NCI-H1930 (cell line): ENCODE measurements at regions not wholly inside any gene's neighbourhood (a gene's known extent, or its start where the extent isn't known, plus 50 kb on each side); places are given as distances from the start of the nearest gene placed in this dataset.

Experiments
- DNase-seq, 2 experiments: peaks; one replicate each; lab custom pipeline; 2025; lab: John Stamatoyannopoulos, UW

DNA sequence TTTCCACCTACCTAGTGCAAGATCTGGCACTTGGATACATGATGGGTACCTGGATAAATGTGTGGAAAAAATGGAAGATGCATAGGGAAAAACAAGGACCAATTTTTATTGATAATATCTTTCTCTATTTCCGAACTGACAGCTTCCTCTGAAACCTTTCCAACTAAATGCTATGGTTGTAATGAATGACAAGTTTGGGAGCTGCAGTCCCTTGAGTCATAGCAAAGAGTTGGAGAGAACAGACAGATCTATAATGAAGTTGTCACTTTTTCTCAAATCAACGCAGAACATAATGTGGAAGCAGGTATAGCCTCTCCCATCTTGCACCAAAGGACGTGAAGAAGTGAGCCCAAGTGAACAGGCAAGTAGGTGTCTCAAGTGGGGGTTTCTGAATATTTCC, 296.5 kb upstream of the KAZN start:
- no peak for DNase-seq

DNA sequence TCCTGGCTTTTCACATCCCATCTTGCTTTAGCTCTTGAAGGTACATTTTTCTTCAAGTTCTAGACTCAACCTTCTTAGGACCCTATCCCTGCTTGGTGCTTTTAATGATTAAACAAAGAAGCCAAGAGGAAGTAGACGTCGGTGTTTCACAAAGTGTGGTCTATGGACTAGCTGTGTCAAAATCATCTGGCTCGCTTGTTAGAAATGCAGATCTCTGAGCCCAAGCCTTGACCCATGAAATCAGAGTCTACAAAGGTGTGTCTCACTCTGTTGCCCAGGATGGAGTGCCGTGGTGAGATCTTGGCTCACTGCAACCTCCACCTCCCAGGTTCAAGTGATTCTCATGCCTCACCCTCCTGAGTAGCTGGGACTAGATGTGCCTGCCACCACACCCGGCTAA, 295.5 kb upstream of the KAZN start:
- no peak for DNase-seq

DNA sequence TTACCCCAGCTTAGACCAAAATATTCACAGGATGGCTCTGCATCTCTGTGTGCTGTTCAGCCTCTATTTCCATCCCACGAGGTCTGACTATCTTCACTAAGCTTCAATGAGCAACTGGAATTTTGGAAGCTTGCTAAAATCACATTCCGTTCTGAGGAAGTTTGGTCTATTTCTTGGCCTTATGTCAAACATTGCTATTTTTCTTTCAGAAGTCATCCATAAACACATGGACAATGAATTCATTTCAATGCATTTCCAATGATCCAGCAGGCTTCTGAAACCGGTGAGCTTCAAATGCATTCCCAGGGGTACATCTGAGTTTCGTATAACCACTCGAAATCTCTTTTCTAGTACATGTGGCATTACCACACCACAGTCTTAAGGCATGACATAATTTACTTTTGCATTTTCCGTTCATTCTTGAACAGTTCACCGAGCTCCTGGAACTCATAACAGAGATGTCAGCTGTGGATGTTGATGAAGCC, 294.1 kb upstream of the KAZN start:
- DNase-seq: no peak

DNA sequence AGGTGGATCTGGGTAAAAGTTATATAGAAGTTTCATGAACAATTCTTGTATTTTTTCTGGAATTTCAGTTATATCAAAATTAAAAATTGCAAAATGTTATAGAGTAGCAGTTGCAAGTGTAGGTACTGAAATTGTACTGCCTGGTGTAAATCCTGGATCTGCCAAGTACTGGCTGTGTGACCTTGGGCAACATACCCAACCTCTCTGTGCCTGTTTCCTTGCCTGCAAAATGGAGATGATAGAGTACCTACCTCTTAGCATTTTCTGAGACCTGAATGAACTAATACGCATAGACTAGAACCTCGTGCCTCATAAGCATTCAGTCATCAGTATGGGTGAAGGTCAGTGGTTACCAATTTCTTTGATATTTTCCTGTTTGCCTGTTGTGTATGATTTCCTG, 290.0 kb upstream of the KAZN start:
- DNase-seq: no peak

DNA sequence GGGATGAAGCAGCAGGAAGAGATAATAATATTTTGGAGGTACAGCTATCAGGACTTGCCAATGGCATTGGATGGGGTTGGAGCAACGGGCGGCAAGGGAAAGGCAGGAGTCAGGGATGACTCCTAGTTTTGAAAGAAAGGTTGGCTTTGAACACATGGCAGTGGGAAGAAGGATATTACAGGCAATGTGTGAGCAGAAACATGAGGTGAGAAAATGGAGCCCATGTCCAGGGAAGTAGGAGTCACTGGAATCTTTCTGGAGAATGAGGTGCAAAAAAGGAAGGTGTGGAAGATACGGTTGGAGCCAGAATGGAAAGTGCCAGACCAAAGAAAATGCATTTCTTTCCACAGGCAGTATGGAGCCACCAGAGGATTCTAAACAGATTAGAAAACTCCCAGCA, 288.5 kb upstream of the KAZN start:
- no peak for DNase-seq

DNA sequence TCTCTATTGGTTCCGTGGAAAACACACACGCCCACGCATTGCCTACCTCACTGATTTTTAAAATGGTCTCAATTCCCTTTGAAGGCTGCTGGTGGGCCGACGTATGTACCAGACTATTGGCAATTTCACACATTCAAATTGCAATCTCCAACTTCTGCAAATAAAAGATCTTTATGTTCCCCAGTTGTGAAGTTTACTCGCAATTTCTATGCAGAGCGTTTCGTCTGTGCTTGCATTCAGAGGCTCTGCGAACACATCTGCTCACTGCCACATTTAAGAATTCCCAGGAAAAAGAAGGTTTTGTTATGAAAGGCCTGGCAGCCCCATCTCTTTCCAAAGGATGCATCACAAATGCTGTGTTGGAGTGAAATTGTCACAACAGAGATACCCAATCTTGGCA, 288.0 kb upstream of the KAZN start:
- no peak for DNase-seq

DNA sequence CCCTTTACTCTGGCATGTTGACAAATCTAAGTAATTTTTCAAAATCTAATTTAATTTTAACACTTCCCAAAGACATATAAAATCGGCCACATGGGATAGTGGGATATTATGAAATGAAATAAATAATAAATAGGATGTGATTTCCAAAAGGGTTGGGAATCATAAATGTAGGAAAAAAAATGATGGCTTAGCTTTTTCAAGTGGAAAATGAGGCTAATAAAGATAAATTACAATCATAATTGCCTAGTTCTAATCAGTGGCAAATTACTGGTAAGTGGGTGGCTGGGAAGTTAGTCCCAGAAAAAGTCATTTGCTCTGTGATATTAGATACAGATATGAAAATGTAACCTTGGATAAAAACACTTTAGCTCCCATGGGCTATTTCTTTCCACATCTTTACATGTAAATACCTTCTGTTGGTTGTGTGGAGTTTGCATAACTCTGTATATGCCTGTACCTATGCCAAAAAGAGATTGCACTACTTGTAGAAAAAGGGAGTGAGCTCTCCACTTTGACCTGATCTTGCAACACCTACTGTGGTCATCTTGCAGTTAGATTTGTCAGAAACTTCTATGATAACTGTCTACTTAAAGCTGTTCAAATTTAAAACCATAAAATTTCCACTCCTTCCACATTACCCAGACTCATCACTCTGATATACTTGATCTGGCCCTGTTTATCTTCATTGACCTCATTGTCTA, 284.6 kb upstream of the KAZN start:
- no peak for DNase-seq

DNA sequence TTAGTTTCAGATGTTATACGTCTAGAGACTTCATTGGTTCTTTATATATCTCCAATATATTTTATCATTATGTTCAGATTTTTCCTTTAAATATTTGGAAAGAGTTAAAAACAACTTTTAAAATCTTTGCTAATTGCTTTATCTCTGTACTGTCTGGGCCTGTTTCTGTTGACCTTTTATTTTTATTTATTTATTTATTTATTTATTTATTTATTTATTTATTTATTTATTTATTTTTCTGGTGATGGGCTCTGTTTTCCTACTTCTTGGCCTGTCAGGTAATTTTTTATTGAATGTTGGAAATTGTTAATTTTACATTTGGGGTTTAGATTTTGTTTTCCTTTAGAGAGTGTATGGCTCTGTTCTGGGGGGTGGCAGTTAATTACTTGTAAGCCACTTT, 279.7 kb upstream of the KAZN start:
- no peak for DNase-seq

DNA sequence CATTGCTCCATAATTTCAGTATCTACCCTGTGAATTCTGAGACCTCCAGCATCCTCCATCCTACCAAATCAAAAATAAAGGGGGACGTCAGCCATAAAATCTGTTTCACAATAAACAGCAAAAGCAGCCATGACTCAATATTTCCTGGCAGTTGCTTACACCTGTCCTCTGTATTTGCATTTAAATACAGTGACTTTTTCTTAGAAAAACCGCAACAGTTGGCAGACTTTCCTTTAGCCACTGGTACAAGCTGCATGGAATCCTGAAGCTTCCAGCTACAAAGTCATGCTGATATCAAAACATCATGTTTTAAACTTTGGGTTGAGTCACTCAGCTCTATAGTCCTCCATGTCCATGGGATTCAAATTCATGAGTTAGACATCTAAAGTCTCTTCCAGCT, 278.0 kb upstream of the KAZN start:
- peak in 1 of 2 experiments; percentile 28 for DNase-seq

DNA sequence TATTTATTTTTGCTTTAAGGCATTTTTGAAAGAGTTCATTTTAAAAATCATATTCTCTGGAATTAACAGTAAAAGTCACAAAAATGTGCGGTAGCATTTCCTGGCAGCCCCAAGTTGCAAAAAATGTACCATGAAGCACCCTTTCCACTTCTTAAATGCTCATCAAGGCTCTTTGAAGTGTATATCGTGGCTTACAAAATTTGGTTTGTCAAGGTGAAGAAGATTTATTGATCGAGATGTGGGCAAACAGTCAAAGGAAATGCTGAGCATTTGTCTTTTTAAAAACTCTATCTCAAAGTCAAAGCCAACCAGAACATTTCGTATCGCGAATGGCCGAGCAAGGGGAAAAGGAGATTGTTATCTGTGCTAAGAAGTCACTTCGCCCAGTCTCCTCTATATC, 277.5 kb upstream of the KAZN start:
- peak; percentile 60 to 67 for DNase-seq

DNA sequence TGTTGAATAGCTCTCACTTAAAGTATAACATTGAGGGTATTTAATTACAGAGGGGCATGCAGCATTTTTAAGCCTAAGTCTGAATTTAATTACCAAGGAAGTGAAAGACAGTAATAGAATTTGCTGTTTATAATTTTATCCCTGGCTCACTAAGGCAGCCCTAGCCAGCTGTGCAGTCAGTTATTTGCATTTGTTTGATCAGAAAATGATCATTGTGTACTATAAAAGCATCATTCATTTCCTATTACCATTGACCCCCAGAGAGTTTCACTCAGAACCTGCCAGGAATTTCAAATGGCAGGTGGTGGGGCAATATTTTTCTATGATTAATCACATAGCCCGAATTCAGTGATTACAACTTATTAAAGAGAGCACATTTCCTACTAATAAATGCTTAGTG, 277.1 kb upstream of the KAZN start:
- DNase-seq: peak; percentile 63 to 81

DNA sequence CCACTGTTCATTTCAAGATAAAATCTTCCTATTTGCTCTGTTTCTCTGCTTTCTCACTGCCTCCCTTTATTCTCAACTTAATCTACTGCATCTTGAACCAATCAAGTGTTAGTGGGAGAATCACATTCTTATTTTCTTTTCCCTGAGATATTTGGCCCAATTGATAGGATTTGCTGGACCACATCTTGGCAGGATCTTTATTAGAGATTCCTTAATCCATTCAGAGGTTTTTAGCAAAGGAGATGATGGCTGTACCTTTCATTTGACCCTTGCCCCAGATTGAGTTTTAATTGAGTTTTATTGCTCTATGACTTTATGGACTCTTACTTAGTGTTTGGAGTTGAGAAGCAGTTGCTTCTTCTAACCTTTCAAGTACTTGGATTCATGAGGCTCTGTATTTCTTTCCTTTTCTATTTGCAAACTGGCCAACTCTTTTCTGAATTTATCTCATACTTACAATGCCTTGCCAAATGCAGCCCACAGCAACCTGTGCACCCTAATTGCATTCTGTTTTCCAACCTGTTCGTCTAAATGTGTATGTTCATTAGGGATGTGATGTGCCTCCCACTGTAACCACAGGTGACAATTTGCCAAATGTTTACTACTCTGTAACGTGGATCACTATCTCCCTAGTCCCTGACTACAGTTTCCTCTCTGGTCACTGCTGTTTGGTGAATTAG, 274.8 kb upstream of the KAZN start:
- no peak for DNase-seq

DNA sequence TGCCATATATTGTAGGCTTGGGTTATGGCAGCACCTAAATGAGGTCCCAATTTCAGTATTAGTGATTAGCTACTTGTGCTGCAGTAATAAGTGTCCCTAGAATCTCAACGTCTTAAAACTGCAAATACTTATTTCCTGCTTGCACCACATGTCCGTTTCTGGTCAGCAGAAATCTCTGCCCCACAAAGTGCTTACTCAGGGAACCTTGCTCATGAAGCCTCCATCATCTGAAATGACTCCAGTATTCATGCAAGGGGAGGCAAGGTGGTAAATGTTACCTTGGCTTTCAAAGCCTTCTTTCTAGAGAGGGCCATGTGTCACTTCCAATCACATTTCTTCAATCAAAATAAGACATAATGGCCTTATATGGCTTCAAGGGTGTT, 274.2 kb upstream of the KAZN start:
- no peak for DNase-seq

DNA sequence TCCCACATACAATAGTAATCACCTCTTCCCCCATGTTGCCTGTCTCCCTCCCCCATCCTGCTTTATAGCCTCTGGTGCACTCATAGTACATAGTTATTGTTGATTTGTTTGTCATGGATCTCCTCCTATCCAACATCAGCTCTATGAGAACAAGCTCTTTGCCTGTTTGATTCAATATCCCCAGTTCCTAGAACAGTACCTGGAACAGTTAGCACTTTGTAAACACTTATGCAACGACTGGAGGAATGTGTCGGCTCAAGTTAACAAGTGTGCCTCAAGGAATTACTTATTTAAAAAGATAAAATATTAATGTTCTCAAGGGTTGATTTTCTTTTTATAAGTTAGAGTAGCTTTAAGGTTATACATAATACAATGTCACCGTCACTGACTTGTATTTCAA, 271.6 kb upstream of the KAZN start:
- no peak for DNase-seq

DNA sequence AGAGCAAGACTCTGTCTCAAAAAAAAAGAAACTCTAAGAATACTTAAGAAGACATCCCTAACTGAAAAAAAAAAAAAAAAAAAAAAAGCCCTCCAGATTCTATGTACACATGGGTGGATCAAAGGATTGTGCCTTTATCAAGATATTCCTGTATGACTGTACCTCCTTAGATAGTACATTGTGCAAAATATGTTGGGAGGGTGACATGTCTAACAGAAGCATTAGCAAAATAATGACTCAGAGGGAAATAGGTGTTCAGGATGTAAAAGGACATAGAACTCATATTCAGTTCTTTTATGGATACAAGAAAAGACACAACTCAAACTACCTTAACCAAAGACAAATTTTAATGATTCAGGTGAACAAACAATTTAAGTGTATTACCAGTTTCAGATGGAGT, 269.8 kb upstream of the KAZN start:
- no peak for DNase-seq

DNA sequence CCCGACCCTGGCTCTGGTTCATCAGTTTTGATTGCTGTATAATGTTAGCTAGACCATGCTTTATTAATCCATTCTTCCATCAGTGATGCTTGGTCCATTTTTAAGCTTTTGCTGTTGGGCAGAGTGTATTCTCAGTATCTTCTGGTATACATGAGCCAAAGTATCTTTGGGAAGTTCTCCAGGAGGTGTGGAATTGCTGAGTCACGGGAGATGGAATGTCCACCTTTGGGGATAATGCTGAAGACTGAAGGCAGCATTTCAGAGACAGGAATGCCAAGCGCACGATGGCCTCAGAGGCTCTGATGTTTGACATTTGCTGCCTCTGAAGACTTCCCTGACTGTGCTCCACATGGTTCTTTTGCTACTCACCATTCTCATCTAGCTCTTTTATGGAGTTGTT, 266.3 kb upstream of the KAZN start:
- DNase-seq: no peak

DNA sequence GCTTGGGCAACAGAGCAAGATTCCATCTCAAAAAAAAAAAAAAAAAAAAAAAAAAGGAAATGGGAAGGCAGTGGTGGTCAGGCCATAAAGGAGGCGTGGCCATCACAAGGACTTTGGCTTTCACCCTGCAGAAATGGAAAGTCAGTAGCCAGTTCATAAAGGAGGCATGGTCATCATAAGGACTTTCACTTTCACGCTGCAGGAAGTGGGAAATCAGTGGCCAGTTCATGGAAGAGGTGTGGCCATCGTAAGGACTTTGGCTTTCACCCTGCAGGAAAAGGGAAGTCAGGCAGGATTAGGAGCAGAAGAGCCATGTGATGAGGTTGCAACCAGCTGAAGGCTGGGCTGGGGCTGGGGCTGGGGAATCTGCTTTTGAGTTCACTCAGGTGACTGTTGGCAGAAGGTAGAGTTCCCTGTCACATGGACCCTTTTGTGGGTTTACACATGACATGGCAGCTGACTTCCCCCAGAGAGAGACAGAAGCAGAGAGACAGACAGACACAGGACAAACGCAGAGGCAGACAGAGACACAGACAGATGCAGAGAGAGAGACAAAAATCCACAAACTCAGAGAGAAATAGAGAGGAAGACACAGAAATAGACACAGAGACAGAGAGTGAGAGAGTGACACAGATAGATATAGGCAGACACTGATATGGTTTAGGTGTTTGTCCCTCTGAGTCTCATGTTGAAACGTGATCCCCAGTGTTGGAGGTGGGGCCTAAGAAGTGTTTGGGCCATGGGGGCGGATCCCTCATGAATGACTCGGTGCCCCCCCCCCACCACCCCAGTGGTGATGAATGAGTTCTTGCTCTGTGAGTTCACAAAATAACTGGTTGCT, 263.9 kb upstream of the KAZN start:
- DNase-seq: no peak

DNA sequence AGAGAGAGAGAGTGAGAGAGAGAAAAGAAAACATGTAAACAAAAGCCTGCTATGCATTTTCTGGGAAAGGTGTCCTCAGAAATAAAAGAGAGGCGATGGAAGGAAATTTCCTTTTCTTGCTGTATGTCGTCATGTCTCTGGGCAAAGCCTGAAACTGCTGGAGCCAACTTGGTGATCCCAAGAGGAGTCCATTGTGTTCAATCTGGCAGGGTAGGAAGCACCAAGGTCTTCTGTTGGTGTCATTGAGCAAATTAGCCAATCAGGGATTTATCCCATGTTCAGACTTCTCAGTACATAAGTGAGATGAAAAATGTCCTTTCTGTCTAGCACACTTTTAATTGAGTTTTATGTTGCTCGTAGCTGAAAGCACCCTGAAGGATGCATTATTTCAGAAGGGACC, 260.0 kb upstream of the KAZN start:
- DNase-seq: no peak

DNA sequence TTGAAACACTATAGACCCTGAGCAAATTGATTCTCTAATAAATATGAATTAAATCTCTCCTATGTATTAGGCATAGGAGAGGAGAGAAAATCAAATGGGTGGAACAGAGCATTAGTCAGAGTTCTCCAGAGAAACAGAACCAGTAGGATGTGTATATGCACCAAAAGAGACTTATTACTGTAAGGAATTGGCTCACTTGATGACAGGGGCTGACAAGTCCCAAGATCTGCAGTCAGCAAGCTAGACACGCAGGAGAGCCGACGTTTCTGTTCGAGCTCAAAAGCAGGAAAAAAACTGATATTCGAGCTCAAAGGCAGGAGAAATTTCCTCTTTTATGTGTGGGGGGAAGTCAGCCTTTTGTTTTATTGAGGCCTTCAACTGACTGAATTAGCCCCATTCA, 259.2 kb upstream of the KAZN start:
- no peak for DNase-seq

DNA sequence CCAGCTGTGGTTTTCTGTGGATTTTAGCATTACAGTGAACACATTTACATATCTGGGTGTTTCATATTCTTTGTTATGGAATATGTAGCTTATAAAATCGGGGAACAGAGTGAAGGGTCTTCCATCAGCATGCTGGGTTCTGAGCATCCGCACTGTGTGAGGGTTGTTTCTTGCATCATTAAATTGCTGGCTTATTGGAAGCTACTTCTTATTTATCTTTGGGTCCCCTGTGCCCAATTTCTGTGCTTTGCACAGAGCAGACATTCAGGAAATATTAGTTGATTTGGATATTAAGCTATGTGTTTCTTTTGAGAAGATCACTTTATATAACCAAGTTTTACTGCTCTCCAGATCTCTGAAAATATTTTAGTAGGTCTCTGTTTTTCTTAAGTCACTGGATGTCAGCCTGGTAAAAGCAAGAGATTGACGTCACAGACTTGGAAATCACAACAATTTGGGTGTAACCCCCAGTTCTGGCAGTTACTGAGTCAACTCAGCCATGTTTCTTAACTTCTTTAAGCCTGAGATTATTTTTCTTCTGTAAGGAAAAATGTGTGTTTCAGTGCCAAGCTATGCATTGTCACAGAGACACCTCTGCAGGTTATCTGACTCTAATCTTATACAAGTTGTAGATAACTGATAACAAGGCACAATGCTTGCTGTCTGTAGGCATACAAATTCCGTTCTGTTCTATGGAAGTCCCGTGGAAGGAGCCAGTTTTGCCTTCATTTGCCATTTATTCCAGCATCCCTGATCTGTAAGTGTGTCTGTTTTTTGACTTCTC, 258.3 kb upstream of the KAZN start:
- DNase-seq: no peak

DNA sequence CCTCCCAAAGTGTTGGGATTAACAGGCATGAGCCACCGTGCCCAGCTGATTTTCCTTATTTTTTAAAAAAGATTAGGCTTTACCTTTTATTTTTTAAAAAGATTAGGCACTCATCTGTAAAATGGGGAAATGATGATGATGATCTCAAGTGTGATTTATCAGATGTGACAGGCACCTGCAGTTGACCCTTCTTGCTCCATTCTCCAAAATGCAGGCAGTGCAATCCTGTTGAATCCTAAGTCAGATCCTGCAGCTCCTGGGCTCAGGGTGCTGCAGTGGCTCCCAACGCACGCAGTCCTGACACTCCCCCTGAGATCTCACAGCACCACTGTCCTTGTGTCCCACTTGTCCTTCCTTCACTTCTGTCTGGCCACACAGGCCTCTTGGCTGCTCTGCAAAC, 257.3 kb upstream of the KAZN start:
- no peak for DNase-seq

DNA sequence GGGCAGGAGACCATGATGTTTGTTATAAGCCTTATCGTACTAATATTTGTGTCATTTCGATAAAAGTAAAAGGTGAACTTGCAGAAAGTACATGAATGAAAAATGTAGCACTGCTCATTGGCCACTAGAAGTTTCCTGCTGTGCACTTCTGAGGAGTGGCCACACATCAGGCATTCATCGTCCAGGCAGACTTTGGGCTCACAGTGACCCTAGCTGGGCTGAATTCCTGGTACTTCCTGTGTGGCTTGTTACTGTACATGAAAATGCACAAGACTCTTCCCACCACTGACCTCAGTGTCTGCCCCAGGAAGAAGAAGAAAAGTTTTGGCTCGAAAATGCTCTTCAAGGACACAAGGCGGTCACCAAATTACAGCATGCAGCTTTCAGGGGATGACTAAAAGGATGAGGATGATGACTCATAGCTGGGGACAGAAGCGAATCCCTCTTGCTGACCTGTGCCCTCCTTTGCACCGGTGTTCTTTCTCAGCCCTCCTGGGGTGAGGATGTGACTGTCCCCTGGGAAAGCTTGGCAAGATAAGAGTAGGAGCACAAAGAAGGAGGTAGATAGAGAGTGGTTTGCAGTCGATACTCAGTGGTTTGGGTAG, 252.4 kb upstream of the KAZN start:
- DNase-seq: no peak
